Esophagus mucosa (tissue), 1 donor: ENCODE measurements at regions not wholly inside any gene's neighbourhood (a gene's known extent, or its start where the extent isn't known, plus 50 kb on each side); places are given as distances from the start of the nearest gene placed in this dataset.

ENCODE experiments used
- ATAC-seq: fragments of 200-7000 bp; cut with Tn5 transposase; one replicate; pipeline ENCODE4 v1.9.1; 2020
- donor health status: DM: yes; HTN: yes; CAD: no.

DNA sequence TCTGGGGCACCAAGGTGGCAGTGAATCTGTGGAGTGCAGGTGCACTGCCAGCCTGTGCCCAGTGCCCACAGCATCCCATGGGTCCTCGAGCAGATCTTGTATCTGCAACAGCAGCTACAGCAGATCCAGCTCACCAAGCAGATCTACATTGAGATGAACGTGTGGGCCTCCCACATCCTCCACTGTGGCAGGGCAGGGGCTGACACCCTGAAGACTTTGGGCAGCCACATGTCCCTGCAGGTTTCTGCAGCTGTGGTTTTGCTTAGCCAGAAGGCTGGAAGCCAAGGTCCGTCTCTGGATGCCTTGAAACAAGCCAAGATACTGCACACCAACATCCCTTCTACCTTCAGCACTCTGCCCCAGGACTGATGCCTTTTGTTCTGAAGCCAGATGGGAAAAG, 338.8 kb upstream of the OR4E1 start:
- no peak for ATAC-seq

DNA sequence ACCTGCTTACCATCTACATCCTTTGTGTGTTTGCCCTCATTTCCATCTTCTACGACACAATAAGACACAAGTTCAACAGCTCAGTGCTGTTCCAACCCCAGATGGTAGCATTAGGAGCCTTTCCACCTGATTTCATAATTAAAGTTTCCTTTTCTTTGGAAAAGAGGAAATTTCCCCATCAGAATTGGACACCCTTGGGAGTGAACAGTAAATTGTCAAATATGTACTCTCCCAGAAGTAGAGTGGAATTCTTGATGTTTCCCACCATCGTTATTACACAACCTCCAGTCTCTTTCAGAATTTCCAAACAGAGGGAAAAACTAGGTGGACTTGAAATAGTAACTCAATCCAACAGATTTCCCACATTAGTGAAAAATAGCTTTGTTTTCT, 337.6 kb upstream of the OR4E1 start:
- no peak for ATAC-seq

DNA sequence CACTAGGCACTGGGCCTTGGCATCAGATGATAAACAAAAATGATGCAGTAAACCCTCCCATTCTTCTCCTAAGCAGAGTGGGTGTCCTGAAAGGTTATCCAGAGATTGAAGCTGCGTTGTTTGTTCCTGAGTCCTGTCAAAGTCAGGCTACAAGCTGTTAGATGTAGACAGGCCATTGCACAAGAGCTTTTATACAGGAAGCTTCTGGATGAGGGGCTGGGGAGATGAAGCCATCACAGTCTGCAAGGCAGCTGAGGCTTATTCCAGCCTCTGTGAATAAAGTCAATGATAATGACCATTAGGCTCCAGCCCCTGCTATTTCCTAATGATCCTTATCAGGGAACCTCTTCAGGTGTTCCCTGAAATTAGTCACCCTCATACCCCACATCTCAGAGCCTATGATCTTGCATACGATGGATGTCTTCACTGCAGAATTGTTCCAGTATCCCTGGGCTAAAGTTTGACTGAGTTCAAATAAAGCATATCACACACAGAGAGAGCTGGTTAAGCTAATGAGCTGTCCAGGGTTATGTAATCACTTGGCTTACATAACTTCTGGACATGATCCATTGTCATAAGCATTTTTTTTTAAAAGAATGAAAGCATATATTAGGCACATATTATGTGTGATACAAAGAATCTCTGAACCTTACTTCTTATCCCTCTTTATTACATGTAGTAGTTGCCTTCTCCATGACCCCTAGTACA, 337.1 kb upstream of the OR4E1 start:
- no peak for ATAC-seq

DNA sequence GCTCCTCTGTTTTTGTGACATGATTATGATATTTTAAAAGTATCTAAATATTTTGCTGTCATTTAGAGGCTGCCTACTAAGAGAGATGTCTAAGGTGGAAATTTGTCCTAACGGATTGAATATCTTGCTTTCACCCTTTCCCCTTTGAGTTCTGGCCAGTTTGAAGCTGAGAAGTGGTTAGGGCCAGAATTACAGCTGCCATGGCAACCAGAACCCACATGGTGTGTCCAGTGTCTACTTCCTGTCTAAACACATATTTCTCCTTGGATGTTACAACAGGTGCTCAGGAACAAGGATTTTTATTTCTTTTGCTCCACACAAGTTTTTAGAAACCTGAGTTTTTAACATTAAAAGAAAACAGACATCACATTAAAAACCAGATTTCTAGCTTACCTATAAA, 335.1 kb upstream of the OR4E1 start:
- no peak for ATAC-seq

DNA sequence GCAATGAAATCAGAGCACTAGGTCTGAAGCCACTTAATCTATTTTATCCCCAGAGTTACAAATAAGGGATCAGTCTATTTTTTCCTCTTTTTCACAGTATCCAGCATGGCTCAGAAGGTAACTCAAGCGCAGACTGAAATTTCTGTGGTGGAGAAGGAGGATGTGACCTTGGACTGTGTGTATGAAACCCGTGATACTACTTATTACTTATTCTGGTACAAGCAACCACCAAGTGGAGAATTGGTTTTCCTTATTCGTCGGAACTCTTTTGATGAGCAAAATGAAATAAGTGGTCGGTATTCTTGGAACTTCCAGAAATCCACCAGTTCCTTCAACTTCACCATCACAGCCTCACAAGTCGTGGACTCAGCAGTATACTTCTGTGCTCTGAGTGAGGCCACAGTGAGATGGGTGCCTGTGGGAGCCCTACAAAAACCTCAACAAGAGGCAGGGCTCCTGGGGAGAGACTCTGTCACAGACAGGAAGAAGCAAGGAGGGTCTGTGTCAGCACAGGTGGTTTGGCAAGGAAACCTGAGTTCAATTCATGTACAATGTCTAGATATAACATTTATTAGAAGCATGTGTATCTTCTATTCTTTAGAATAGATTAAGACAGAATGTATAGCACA, 334.3 kb upstream of the OR4E1 start:
- no peak for ATAC-seq

DNA sequence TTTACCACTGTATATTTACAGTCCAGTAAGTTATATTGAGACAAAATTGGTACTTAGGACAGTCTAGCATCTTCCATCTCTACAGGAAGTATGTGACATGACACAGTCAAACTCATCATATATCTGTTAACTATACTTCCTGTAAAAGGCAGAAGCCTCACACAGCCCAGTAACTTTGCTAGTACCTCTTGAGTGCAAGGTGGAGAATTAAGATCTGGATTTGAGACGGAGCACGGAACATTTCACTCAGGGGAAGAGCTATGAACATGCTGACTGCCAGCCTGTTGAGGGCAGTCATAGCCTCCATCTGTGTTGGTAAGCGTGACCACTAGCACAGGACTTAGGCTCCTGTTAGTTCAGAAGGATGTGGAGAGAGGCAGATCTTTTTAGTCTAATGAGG, 333.7 kb upstream of the OR4E1 start:
- ATAC-seq, result no peak

DNA sequence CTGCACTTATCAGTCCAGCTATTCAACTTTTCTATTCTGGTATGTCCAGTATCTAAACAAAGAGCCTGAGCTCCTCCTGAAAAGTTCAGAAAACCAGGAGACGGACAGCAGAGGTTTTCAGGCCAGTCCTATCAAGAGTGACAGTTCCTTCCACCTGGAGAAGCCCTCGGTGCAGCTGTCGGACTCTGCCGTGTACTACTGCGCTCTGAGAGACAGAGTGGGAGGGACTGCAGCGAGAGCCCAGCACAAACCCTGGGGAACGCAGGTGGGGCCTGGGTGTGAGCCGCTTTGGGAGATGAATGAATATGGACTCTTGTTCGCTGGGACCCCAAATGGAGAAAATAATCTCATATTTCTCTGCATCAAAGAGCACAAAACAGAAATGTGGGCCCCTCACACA, 329.8 kb upstream of the OR4E1 start:
- no peak for ATAC-seq

DNA sequence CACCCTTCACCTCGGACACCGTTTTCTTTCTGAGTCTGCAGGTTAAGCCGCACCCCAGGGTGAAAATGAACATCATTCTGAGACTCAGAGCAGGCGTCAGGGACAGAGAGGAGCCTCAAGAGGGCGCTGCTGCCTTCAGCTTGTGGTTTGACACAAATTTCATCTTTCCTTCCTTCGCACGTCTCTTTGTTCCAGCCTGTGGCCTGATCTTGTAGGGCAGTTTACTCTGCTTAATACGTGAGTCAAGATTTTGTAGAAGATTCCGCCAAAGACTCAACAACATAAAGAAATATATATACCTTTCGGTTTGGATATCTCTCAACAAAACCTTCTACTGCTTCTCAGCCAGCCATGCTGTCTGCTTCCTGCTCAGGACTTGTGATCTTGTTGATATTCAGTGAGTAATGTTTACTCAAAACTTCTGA, 329.3 kb upstream of the OR4E1 start:
- ATAC-seq, result no peak

DNA sequence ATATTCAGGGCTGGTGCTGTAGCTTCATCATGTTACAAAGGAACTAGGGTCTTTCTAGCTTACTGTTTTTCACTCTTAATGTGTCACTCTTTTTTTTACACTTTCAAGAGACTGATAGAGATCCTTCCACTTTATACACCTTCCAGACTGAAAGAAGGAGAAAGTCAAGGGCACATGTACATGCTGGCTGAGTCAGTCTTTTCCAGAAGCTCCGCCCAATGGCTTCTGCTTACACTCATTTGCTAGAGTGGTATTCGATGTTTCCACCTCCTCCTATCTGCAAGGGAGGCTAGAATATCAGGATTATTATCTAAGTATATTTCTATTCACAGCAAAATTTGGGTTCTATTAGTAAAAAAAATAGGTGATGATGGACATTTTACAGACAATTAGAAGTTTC, 325.8 kb upstream of the OR4E1 start:
- ATAC-seq, result no peak

DNA sequence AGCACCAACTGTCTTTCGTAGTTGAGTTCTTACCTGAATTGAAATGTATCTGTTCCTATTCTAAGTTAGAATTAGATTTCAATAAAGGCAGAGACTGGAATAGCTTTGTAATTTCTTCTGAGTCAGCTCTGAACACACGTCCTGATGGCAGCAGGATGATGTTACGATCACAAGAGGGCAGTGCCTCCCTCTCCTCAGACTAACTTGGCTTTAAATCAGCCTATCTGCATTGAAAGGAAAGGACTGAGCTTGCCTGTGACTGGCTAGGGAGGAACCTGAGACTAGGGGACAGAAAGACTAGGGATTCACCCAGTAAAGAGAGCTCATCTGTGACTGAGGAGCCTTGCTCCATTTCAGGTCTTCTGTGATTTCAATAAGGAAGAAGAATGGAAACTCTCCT, 323.7 kb upstream of the OR4E1 start:
- ATAC-seq, result no peak

DNA sequence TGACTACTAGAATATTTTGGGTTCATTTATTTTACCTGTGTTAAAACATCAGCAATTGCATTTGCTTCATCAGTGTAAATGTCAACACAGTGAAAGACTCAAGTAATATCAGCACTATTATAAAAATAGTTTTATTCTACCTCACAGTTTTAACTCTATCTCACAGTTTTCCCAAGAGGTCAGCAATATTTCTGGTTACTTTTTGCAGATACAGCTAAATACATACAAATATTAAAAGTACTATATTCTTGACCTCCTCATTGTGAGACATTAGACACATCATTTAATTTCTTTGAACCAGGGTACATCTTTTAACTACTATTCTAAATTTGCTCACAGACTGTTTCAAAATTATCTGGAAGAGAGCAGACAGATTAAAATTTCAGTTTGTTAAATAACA, 321.7 kb upstream of the OR4E1 start:
- ATAC-seq, result no peak

DNA sequence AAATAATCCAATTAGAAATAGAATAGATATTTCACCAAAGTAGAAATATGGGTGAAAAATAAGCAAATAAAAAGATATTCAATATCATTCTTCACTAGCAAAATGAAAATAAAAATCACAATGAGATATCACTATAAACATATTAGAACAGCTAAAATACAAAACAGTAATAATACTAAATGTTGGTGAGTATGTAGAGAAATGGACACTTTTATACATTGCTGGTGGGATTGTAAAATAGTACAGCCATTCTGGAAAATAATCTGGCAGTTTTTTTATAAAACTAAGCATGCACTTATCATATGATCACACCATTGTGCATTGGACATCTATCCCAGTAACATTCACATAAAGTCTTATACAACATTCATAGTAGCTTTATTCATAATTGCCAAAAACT, 320.2 kb upstream of the OR4E1 start:
- ATAC-seq, result no peak

DNA sequence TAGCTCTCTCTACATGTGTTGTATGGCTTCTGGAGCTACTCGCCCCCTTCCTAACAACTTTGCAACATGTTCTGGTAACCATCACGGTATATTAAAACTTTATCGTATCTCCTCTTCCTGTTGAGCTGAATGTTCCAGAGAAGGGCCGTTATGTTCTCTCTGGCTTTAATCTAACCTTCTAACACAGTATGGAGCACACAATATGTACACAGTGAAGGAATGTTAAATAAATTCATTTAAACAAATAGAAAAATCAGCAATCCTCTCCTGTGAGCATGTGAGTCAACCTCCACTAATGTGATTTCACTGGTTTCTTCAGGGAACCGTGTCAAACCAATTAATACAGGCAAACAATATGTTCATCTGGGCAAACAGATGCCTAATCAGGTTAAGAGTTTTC, 319.5 kb upstream of the OR4E1 start:
- ATAC-seq, result no peak

DNA sequence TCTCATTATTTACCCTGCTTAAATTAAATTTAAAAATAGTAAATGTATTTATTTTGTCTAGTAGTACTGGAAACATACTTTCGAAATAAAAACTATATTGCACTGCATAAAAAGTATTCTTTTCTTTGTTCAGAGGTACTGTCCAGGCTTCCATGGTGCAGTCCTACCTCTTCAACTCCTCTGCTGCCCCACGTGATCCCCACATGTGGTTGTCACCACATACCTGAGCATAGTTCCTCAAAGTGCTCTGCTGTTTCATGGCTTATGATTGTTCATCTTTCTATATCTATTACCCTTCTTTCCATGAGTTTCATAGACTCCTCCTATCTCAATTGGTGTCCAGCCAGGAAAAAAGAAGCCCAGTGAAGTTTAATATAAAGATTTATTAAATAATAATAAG, 317.5 kb upstream of the OR4E1 start:
- no peak for ATAC-seq

DNA sequence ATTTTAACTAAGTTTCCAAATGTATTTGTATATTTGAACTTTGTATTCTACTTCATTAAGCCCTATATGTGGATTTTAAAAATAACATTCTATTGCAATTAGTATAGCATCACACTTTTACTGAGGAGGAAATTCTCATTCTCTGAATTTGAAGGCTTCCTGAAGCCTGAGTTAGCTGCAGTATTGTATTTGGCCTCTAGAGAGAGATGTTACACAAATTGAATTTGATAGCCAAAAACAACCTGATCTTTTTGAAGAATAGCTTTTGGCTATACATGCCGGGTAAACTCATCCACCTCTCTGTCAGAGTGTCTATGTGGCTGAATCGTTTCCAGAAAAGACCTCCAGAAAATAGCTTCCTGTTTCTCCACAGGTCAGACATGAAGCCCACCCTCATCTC, 316.5 kb upstream of the OR4E1 start:
- ATAC-seq, result no peak

DNA sequence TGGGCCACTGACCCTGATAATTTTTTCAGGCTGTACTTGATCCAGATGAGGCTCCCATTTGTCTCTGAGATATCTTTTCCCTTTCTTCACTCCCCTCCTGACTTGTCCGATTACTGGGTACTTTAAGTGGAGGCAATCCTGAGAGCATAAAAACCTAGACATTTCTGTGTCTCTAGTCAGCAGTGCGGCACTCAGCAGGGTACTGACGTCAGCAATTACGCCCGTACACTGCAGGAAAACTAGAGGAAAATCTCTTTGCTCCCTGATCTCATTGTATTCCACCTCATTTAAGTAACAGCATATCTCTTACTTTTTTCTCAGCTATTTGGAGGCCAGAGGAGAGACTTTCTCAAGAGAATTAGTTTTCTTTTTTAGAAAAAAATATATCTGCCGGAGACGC, 315.5 kb upstream of the OR4E1 start:
- no peak for ATAC-seq

DNA sequence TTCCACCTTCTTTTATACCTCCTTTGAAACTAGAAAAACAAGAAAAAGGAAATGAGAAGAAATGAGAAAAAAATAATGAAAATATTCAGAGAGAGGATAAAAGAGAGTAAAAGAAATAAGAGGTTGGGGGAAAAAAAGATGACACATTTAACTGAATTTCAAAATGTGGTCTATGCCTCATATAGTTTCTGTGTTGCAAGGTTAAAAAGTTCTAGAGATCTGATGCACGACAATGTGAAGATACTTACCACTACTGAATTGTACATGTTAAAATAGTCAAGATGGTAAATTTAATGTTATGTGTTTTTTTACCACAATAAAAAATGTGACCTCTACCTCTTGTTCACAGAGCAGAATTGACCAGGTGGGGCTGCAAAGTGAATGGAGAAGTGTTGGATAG, 314.8 kb upstream of the OR4E1 start:
- ATAC-seq, result no peak

DNA sequence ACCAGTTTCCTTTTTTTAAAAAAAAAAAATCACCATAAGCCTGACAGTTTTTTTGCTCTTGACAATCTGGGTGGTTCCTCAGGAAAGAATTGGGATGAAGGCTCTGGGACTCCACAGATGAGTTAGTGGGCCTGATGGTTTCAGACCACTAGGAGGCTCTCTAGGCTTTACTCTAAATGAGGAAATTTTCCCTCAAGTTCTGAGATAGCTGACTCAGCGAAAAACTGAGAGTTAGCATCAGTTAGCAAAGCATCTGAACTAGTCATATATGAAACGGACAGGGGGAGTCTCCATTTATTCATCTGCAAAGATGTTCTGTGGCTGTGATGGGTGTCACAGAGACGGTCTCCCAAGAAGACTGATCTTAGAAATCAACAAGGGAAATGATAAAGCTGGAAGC, 314.3 kb upstream of the OR4E1 start:
- ATAC-seq, result no peak

DNA sequence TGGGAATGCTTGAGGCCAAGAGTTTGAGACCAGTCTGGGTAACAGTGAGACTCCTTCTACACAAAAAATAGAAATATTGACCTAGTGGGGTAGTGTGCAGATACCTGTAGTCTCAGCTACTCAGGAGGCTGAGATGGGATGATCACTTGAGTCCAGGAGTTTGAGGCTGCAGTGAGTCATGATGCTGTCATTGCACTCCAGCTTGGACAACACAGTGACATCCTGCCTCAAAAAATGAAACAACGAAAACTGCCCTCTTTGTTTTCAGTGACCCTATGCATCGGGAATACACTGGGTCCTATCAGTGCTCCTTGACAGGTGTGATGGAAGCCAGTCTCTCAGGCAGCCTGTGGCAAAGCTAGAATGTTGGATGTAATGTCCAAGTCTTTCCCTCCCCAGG, 311.5 kb upstream of the OR4E1 start:
- no peak for ATAC-seq

DNA sequence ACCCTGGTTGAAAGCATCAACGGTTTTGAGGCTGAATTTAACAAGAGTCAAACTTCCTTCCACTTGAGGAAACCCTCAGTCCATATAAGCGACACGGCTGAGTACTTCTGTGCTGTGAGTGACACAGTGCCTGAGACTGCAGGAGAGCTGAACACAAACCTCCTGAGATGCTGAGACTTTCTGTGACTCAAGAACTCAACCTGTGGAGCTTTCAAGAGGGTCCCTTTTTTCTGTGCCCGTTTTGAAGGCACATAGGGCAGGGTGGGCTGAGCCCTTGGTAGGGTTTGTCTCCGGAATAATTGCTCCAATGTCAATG, 305.3 kb upstream of the OR4E1 start:
- ATAC-seq, result no peak

DNA sequence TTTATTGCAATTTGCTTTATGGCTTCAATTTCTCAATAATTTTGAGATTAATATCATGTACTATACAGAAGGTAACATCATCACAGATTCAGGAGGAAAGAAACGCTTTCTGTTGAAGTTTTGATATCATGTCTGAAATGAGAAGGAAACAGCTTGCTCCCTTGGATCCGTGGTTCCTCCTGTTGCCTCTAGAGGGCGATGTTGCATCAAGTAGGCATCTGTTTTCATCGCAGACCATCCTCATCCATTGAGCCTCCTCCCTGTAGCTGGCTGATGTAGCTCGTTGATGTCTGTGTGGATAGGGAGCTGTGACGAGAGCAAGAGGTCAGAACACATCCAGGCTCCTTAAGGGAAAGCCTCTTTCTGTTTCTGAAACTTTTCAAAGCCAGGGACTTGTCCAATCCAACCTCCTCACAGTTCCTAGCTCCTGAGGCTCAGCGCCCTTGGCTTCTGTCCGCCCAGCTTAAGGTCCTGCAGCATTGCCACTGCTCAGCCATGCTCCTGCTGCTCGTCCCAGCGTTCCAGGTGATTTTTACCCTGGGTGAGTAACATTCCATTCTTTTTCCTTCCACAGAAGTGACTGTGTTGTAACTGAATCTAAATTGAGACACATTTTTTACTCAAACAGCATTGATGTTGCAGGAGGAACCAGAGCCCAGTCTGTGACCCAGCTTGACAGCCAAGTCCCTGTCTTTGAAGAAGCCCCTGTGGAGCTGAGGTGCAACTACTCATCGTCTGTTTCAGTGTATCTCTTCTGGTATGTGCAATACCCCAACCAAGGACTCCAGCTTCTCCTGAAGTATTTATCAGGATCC, 304.8 kb upstream of the OR4E1 start:
- peak; percentile 25 for ATAC-seq

DNA sequence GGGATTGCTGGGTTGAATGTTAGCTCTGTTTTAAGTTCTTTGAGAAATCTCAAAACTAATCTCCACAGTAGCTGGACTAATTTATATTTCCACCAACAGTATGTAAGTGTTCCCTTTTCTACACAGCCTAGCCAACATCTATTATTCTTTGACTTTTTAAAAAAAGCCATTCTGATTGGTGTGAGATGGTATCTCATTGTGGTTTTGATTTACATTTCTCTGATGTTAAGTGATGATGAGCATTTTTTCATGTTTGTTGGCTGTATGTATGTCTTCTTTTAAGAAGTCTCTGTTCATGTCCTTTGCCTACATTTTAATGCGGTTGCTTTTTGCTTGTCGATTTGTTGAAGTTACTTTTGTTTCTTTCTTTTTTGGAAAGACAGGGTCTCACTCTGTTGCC, 301.1 kb upstream of the OR4E1 start:
- no peak for ATAC-seq

DNA sequence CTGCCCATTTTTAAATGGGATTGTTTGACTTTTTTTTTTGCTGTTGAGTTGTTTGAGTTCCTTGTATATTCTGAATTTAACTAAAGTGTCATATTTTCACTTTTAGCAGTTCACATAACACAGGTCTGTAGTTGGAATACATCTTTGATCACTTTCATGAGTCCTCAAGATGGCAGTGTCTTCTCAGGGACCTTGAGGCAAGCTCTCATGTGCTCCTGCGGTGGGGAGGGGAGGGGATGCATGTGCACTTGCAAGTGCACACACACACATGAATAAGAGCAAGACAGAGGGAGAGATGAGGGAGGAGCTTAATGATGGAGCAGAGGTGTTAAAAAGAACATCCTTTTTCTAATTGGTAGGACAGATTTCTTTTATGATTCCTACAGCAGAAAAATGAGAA, 291.4 kb upstream of the OR4E1 start:
- no peak for ATAC-seq

DNA sequence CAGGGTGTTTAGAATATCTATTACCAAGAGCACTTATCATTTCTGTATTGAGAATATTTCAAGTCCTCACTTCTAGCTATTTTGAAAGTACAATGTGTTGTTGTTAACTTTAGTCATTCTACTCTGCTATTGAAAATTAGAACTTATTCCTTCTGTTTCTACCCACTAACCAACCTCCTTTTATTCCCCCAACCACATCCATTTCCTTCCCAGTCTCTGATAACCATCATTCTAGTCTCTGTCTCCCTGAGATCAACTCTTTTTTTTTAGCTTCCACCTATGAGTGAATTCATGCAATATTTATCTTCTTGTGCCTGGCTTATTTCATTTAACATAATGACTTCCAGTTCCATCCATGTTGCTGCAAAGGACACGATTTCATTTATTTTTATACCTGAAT, 290.6 kb upstream of the OR4E1 start:
- no peak for ATAC-seq
